Ecto neural progenitor cell (in vitro differentiated cells): ENCODE measurements at regions not wholly inside any gene's neighbourhood (a gene's known extent, or its start where the extent isn't known, plus 50 kb on each side); places are given as distances from the start of the nearest gene placed in this dataset.
"Not testable (repeated sequence)": the region's sequence is repeated elsewhere in the genome, so short reads cannot be mapped to it uniquely, and the experiment has no call there.

Experiments
- DNase-seq: peaks from one replicate; pipeline ENCODE4 v3.0.0-alpha.2; 2018; ENCODE audit warnings: low spot score

GRCh38 chr7:115352375-115352774, 430.5 kb downstream of the MDFIC start:
- DNase-seq: no peak

- no peak for DNase-seq
Measured at GRCh38 chr7:115350764-115351163, 428.9 kb downstream of the MDFIC start.

- no peak for DNase-seq
Measured at GRCh38 chr7:115349635-115350034, 427.7 kb downstream of the MDFIC start.

- no peak for DNase-seq
Measured at GRCh38 chr7:115346685-115347084, 424.8 kb downstream of the MDFIC start.

- no peak for DNase-seq
Measured at GRCh38 chr7:115340828-115341227, 418.9 kb downstream of the MDFIC start.

GRCh38 chr7:115338016-115338415, 416.1 kb downstream of the MDFIC start:
- DNase-seq: no peak

- no peak for DNase-seq
Measured at GRCh38 chr7:115332691-115333090, 410.8 kb downstream of the MDFIC start.

- no peak for DNase-seq
Measured at GRCh38 chr7:115329006-115329405, 407.1 kb downstream of the MDFIC start.

- DNase-seq: no peak
Measured at GRCh38 chr7:115328018-115328417, 406.1 kb downstream of the MDFIC start.

GRCh38 chr7:115327326-115327725, 405.4 kb downstream of the MDFIC start:
- no peak for DNase-seq

GRCh38 chr7:115319541-115319940, 397.6 kb downstream of the MDFIC start:
- DNase-seq: no peak

GRCh38 chr7:115310316-115310715, 388.4 kb downstream of the MDFIC start:
- not testable (repeated sequence) for DNase-seq

GRCh38 chr7:115306586-115306985, 384.7 kb downstream of the MDFIC start:
- DNase-seq: no peak

GRCh38 chr7:115300231-115300870, 378.5 kb downstream of the MDFIC start:
- no peak for DNase-seq

- DNase-seq: no peak
Measured at GRCh38 chr7:115299397-115300037, 377.6 kb downstream of the MDFIC start.

GRCh38 chr7:115297656-115298055, 375.8 kb downstream of the MDFIC start:
- no peak for DNase-seq

GRCh38 chr7:115293628-115294240, 371.8 kb downstream of the MDFIC start:
- no peak for DNase-seq

- no peak for DNase-seq
Measured at GRCh38 chr7:115292381-115292780, 370.5 kb downstream of the MDFIC start.

GRCh38 chr7:115289971-115290370, 368.1 kb downstream of the MDFIC start:
- no peak for DNase-seq

- no peak for DNase-seq
Measured at GRCh38 chr7:115276791-115277190, 354.9 kb downstream of the MDFIC start.

GRCh38 chr7:115273855-115274254, 352.0 kb downstream of the MDFIC start:
- DNase-seq: not testable (repeated sequence)

- no peak for DNase-seq
Measured at GRCh38 chr7:115273139-115273772, 351.4 kb downstream of the MDFIC start.
